Keratinocyte (primary cell): ENCODE measurements at regions not wholly inside any gene's neighbourhood (a gene's known extent, or its start where the extent isn't known, plus 50 kb on each side); places are given as distances from the start of the nearest gene placed in this dataset.

ENCODE experiments used
- CTCF ChIP-seq, 3 experiments: IDR thresholded peaks in 1 of 3; conservative IDR thresholded peaks in 1 of 3; optimal IDR thresholded peaks in 1 of 3; 2 replicates in 2 of 3; 3 replicates in 1 of 3; pipeline versions ENCODE3 to v1.5.1; 2011; ENCODE audit warnings: low read length in 3 of 3, mild to moderate bottlenecking in 3 of 3, moderate library complexity in 2 of 3, control low read depth in 1 of 3, inconsistent platforms in 1 of 3; ENCODE audit not compliant: insufficient read depth in 2 of 3; ENCODE audit errors: extremely low read depth in 1 of 3
- EZH2 ChIP-seq: IDR thresholded peaks from one replicate; pipeline ENCODE4 v1.6.1; 2012; ENCODE audit warnings: inconsistent platforms, mild to moderate bottlenecking, low read length, moderate library complexity

- TF ChIP-seq CTCF (optimal IDR thresholded peaks at IDR 0.05 in 1 of 3, IDR thresholded peaks at IDR 0.05 in 1 of 3, conservative IDR thresholded peaks at IDR 0.05 in 1 of 3; ENCODE audit: extremely low read depth in 1 of 3, insufficient read depth in 2 of 3, low read length in 3 of 3) (no peak), EZH2 (no peak)
Observed at GRCh38 chr5:2007496-2007877, 124.8 kb upstream of the IRX4 start.
